ENCODE measurements at regions not wholly inside any gene's neighbourhood (a gene's known extent, or its start where the extent isn't known, plus 50 kb on each side); places are given as distances from the start of the nearest gene placed in this dataset.

- TF ChIP-seq, protein P1, sequence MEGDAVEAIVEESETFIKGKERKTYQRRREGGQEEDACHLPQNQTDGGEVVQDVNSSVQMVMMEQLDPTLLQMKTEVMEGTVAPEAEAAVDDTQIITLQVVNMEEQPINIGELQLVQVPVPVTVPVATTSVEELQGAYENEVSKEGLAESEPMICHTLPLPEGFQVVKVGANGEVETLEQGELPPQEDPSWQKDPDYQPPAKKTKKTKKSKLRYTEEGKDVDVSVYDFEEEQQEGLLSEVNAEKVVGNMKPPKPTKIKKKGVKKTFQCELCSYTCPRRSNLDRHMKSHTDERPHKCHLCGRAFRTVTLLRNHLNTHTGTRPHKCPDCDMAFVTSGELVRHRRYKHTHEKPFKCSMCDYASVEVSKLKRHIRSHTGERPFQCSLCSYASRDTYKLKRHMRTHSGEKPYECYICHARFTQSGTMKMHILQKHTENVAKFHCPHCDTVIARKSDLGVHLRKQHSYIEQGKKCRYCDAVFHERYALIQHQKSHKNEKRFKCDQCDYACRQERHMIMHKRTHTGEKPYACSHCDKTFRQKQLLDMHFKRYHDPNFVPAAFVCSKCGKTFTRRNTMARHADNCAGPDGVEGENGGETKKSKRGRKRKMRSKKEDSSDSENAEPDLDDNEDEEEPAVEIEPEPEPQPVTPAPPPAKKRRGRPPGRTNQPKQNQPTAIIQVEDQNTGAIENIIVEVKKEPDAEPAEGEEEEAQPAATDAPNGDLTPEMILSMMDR (IDR thresholded peaks at IDR 0.05): no peak
- no peak for TF ChIP-seq POLR2A (IDR thresholded peaks at IDR 0.05)
Measured at GRCh38 chr18:31267823-31268481, 50.0 kb upstream of the DSG1 start.

All from uterus (tissue), 2 donors.